BLaER1 (cell line): ENCODE measurements at regions not wholly inside any gene's neighbourhood (a gene's known extent, or its start where the extent isn't known, plus 50 kb on each side); places are given as distances from the start of the nearest gene placed in this dataset.

Experiments
- H3K27ac ChIP-seq: shearing (Covaris generic); formaldehyde crosslinking; 2 replicates; pipeline ENCODE4 v1.8.1; 2022
- H3K27me3 ChIP-seq: shearing (Covaris generic); formaldehyde crosslinking; 2 replicates; pipeline ENCODE4 v1.8.1; 2022
- H3K36me3 ChIP-seq: shearing (Covaris generic); formaldehyde crosslinking; 2 replicates; pipeline ENCODE4 v1.8.1; 2022
- H3K4me1 ChIP-seq: shearing (Covaris generic); formaldehyde crosslinking; 2 replicates; pipeline ENCODE4 v1.8.1; 2022
- H3K4me2 ChIP-seq: shearing (Covaris generic); formaldehyde crosslinking; 2 replicates; pipeline ENCODE4 v1.8.1; 2022
- H3K4me3 ChIP-seq: shearing (Covaris generic); formaldehyde crosslinking; 2 replicates; pipeline ENCODE4 v1.8.1; 2022
- H3K9ac ChIP-seq: shearing (Covaris generic); formaldehyde crosslinking; 2 replicates; pipeline ENCODE4 v1.8.1; 2022
- H3K9me3 ChIP-seq: shearing (Covaris generic); formaldehyde crosslinking; 2 replicates; pipeline ENCODE4 v1.8.1; 2022
- H4K20me1 ChIP-seq: shearing (Covaris generic); formaldehyde crosslinking; 2 replicates; pipeline ENCODE4 v1.8.1; 2022
- Cebpa-rat ChIP-seq: shearing (Covaris generic); IDR thresholded peaks from 2 replicates; pipeline ENCODE4 v1.8.1; 2022

DNA sequence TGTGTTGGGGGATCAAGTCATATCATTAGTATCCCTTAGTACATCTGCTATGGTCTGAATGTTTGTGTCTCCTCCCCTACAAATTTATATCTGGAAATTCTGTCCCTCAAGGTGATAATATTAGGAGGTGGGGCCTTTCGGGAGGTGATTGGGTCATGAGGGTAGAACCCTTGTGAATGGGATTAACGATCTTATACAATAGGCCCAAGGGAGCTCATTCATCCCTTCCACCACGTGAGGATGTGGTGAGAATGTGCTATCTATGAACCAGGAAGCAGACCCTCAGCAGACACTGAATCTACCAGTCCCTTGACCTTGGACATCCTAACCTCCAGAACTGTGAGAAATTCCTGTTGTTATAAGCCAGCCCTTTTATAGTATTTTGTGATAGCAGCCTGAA is 110.7 kb downstream of the PTCSC3 start:
- H3K4me3 ChIP-seq: no peak overlapping the region
- TF ChIP-seq Cebpa-rat: no peak

DNA sequence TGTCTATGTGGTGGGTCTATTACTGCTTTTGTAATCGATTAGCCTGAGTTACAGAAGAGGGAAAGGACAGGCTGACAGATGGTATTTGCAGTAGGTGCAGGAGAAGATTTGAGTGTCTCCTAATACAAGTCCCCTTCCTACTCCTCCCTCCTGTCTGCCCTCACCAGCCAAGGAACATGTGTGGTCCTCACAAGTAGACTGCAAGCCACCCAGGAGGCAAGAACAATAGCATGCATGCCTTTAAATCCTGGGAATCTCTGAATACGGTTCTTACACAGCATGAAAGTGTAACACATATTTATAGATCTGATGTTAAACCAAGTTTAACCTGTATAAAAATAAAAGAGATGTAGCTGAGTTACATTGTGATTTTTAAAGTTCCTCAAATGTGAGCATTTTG is 117.0 kb downstream of the PTCSC3 start:
- no peak for TF ChIP-seq Cebpa-rat
- Histone ChIP-seq H3K4me1 (no peaks in the 10 kb centered on the region), H3K27me3 (no peaks in the 10 kb centered on the region), H3K4me3 (no peak overlapping the region), H3K9me3 (no peaks in the 10 kb centered on the region), H4K20me1 (no peaks in the 10 kb centered on the region), H3K9ac (no peak overlapping the region), H3K27ac (no peak overlapping the region), H3K36me3 (no peaks in the 10 kb centered on the region), H3K4me2 (no peak overlapping the region)

More for the DNA sequence above, 110.7 kb downstream of the PTCSC3 start:
- Histone ChIP-seq H4K20me1 (no peaks in the 10 kb centered on the region), H3K9me3 (no peaks in the 10 kb centered on the region), H3K4me1 (peaks cover 26% of the 10 kb centered on the region), H3K4me2 (no peak overlapping the region), H3K27me3 (no peaks in the 10 kb centered on the region), H3K27ac (no peak overlapping the region), H3K36me3 (no peaks in the 10 kb centered on the region), H3K9ac (no peak overlapping the region)

DNA sequence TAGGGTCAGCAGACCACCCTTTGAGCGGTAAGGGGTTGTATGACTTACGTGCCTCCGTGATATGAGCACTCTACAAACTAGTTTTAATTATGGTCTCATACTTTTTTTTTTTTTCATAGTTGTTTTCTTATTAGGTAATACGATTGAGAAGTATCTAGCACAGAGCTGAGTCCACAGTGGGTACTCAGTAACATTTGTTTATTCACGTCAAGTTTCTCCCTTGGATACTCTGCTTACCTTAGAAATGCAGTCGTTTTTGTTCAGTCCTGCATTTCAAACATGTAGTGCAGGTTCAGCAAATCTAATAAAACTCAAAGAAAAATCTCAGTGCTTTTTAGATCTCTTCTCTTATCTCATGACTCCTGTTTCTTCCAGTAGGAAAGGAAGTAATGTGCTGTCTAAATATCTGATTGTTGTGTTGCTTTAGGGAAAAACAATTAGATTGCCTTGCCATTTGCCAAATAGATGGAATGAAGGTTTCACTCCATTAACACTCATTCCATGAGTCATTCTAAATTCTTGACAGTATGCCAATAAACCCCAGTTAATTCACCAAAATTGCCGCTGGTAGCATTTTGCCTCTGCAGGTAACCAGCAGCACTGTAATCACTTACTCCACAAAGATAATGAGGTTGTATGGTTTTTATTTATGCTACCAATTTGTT is 118.9 kb downstream of the PTCSC3 start:
- no peak overlapping the region for H3K4me3 ChIP-seq
- no peaks in the 10 kb centered on the region for H3K36me3 ChIP-seq
- no peak for TF ChIP-seq Cebpa-rat
- no peak overlapping the region for H3K9ac ChIP-seq
- no peak overlapping the region for H3K4me2 ChIP-seq
- H4K20me1 ChIP-seq: no peaks in the 10 kb centered on the region
- H3K9me3 ChIP-seq: no peaks in the 10 kb centered on the region
- H3K27me3 ChIP-seq: no peaks in the 10 kb centered on the region
- H3K4me1 ChIP-seq: no peaks in the 10 kb centered on the region
- H3K27ac ChIP-seq: no peak overlapping the region

DNA sequence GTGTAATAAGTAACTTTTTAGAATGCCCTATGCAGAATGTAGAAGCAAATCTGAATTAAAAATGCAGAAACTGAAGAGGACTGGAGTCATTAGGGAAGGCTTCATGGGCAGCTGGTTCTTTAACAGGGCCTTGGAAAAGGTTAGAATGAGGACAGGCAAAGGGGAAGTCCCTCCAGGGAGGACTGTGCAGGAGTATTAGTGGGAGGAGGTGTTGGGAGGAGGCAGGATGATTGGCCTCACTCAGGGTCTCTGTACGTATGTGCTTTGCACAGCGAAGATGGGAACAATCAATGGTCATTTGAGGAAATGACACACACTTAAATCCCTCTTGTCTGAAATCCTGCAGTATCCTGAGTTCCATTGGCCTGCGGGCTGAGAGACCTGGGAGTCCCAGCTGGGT is 119.7 kb downstream of the PTCSC3 start:
- Histone ChIP-seq H3K36me3 (no peaks in the 10 kb centered on the region), H3K27me3 (no peaks in the 10 kb centered on the region), H3K4me1 (no peaks in the 10 kb centered on the region), H3K9me3 (no peaks in the 10 kb centered on the region), H4K20me1 (no peaks in the 10 kb centered on the region), H3K9ac (no peak overlapping the region), H3K4me2 (no peak overlapping the region), H3K27ac (no peak overlapping the region), H3K4me3 (no peak overlapping the region)
- no peak for TF ChIP-seq Cebpa-rat

DNA sequence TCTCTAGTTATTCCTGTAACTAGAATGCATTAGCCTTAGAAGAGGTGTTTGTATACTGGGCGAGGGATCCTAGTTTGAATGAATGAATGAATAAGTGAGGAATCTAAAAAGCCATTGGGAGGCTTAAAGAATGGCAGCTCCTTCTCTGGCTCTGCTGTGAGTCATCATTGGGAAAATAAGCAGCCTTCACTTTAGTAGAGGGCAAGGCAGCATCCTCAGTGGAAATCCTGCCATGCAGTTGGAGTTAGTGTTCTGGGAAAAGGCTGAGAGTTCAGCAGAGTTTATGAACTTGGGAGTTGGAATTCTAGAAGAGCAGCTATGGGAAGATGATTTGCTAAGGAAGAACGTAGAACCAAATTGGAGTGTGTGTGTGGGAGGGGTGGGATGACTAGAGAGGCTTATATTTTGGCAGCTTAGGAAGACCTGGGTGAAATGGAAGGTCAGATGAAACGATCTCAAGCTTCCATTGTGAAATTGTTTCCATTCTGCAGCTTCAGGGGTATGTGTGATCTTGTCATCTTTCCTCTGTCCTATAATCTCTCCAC is 120.8 kb downstream of the PTCSC3 start:
- H3K27ac ChIP-seq: no peak overlapping the region
- no peaks in the 10 kb centered on the region for H3K9me3 ChIP-seq
- no peak for TF ChIP-seq Cebpa-rat
- no peaks in the 10 kb centered on the region for H3K4me1 ChIP-seq
- H3K36me3 ChIP-seq: no peaks in the 10 kb centered on the region
- H4K20me1 ChIP-seq: no peaks in the 10 kb centered on the region
- H3K4me2 ChIP-seq: no peak overlapping the region
- H3K27me3 ChIP-seq: no peaks in the 10 kb centered on the region
- no peak overlapping the region for H3K9ac ChIP-seq
- no peak overlapping the region for H3K4me3 ChIP-seq

DNA sequence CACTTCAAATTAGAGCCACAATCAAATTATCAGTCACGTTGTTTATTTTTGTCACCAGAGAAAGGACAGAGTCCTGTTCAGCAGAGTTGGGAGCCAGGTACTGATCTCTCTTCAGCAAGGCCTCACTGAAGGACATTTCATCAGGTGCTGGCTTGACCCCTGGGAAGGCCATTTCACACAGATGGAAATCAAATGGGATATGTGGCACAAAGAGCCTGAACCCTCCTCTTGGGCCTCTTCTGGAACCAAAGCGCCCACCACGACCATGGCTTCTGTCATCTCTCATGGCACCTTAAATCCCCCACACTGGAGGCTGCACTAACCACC is 121.5 kb downstream of the PTCSC3 start:
- Histone ChIP-seq H3K4me3 (no peak overlapping the region), H4K20me1 (no peaks in the 10 kb centered on the region), H3K27me3 (no peaks in the 10 kb centered on the region), H3K9ac (no peak overlapping the region), H3K4me1 (no peaks in the 10 kb centered on the region), H3K27ac (no peak overlapping the region), H3K9me3 (no peaks in the 10 kb centered on the region), H3K36me3 (no peaks in the 10 kb centered on the region), H3K4me2 (no peak overlapping the region)
- no peak for TF ChIP-seq Cebpa-rat

DNA sequence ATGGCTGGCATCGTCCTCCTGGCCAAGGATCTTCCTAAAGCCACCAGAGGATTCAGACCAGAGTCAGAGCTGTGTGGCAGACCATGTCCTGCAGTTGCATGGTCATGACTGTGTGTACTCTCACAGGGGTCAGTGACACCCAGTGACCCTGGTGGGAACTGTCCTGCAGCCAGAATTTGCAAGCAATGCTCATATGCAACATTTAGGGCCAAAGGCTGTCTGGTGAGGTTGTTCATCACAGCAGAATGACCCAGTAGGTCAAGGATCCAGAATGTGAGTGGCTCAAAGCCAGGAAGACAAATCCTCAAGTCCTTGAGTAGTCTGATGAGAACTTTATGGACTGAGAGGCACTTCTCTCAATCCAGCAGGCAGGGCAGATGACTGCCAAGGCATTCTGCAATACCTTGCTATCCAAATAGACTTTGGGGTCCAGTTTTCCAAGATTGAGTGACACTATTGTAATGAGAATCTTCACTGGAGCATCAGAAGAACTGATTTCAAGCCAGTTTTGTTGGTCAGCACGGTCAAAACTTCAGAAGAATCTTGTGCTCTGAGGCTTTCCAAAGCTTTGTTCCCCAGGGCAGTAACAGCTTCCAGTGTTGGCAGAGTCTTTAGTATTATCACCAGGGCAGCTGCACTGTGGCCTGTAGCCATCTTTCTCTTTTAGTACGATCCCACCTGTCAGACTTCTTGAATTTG is 122.0 kb downstream of the PTCSC3 start:
- no peaks in the 10 kb centered on the region for H4K20me1 ChIP-seq
- H3K4me1 ChIP-seq: no peaks in the 10 kb centered on the region
- no peak overlapping the region for H3K4me2 ChIP-seq
- no peak for TF ChIP-seq Cebpa-rat
- H3K27ac ChIP-seq: no peak overlapping the region
- H3K9me3 ChIP-seq: no peaks in the 10 kb centered on the region
- no peaks in the 10 kb centered on the region for H3K36me3 ChIP-seq
- H3K9ac ChIP-seq: no peak overlapping the region
- no peaks in the 10 kb centered on the region for H3K27me3 ChIP-seq
- no peak overlapping the region for H3K4me3 ChIP-seq

DNA sequence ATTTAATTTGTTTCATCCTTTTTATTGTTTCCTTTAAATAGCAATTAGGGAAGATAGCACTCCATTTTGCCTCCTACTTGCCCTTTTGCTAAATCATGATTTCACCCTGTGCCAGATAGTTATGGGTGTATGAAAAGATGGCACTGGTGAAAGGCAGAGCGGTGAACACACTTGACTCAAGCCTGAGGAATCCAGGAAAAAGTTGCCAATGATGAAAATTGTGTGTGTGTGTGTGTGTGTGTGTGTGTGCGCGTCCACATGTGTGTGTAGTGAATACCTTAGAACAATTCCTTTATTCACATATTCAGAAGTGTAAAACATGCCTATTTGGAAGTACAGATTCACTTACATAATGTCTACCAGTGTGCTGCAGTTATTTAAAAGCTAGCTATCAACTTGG is 123.8 kb downstream of the PTCSC3 start:
- Histone ChIP-seq H4K20me1 (no peaks in the 10 kb centered on the region), H3K9ac (no peak overlapping the region), H3K4me2 (no peak overlapping the region), H3K36me3 (no peaks in the 10 kb centered on the region), H3K9me3 (no peaks in the 10 kb centered on the region), H3K27ac (no peak overlapping the region), H3K4me1 (no peaks in the 10 kb centered on the region), H3K27me3 (no peaks in the 10 kb centered on the region), H3K4me3 (no peak overlapping the region)
- no peak for TF ChIP-seq Cebpa-rat

DNA sequence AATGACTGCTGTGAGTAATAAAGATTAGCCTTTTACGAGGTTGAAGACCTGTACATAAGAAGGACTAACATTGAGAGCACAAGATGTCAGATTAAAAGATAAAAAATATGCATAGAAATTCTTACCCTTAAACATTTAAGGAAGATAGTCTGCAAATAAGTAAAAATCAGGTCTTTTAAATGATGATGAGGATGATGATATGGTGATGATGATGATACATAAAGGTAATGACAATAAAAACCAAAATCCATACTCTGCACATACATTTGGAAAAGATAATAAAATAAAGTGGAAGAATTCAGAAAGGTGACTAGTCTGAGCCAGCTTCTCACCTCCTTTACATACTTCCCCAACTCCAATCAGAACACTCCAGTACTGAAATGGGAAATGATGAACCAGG is 124.5 kb downstream of the PTCSC3 start:
- Histone ChIP-seq H3K9me3 (no peaks in the 10 kb centered on the region), H3K4me2 (no peak overlapping the region), H4K20me1 (no peaks in the 10 kb centered on the region), H3K36me3 (no peaks in the 10 kb centered on the region), H3K4me3 (no peak overlapping the region), H3K27me3 (no peaks in the 10 kb centered on the region), H3K27ac (no peak overlapping the region), H3K9ac (no peak overlapping the region), H3K4me1 (no peaks in the 10 kb centered on the region)
- no peak for TF ChIP-seq Cebpa-rat

DNA sequence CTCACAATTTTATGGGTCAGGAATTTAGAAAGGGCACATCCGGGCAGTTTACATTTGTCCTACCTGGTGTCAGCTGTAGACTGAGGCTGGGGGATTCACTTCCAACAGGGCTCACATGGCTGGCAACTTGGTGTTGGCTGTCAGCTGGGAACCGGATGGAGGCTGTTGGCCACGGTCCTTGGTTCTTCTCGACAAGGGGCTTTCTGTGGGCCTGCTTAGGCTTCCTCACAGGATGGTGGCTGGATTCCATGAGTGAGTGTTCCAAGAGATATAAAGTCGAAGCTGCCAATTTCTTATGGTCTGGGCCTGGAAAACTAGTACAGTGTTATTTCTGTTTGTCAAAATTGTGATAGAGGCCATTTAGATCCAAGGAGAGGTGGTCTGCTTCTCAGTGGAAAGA is 127.9 kb downstream of the PTCSC3 start:
- no peaks in the 10 kb centered on the region for H3K27me3 ChIP-seq
- no peaks in the 10 kb centered on the region for H3K4me1 ChIP-seq
- no peak overlapping the region for H3K9ac ChIP-seq
- no peaks in the 10 kb centered on the region for H3K36me3 ChIP-seq
- H3K4me2 ChIP-seq: no peak overlapping the region
- TF ChIP-seq Cebpa-rat: no peak
- H3K9me3 ChIP-seq: no peaks in the 10 kb centered on the region
- no peaks in the 10 kb centered on the region for H4K20me1 ChIP-seq
- H3K4me3 ChIP-seq: no peak overlapping the region
- H3K27ac ChIP-seq: no peak overlapping the region
